ENCODE measurements at regions not wholly inside any gene's neighbourhood (a gene's known extent, or its start where the extent isn't known, plus 50 kb on each side); places are given as distances from the start of the nearest gene placed in this dataset.

DNA sequence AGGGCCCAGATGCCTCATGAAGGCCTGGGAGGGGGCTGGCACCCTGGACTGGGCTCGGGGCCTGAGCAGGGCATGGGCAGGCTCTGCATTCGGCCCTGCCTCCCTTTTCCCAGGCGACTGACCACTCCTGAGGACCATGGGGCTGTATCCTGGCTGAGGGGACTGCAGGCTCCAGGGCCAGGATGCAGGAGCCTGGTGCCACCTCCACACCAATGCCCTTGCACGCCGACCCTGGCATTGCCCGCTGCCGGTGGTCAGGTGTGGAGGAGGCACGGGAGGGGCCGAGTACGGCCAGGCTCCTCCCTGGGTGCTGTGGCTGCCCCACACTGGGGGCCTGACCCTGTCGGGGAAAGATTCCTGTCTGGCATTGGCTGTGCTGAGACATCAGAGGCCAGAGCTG is 128.9 kb downstream of the SIK1 start:
- TF ChIP-seq SP1 (IDR thresholded peaks at IDR 0.05) (no peak), BHLHE40 (IDR thresholded peaks at IDR 0.05; ENCODE audit: borderline replicate concordance) (no peak), ZNF384 (IDR thresholded peaks at IDR 0.05) (no peak), ELF4 (IDR thresholded peaks at IDR 0.05) (no peak), SUZ12 (IDR thresholded peaks at IDR 0.05) (no peak), FOXK2 (IDR thresholded peaks at IDR 0.05) (no peak), LEF1 (IDR thresholded peaks at IDR 0.05; ENCODE audit: borderline replicate concordance) (no peak), NFRKB (IDR thresholded peaks at IDR 0.05) (no peak), CTBP1 (IDR thresholded peaks at IDR 0.05; ENCODE audit: borderline replicate concordance) (no peak), ARNT (IDR thresholded peaks at IDR 0.05) (no peak), HDGF (IDR thresholded peaks at IDR 0.05; ENCODE audit: borderline replicate concordance) (no peak), TARDBP (IDR thresholded peaks at IDR 0.05) (no peak), FOXA1 (IDR thresholded peaks at IDR 0.05) (no peak), L3MBTL2 (conservative IDR thresholded peaks at IDR 0.05) (no peak), FOXM1 (IDR thresholded peaks at IDR 0.05; ENCODE audit: borderline replicate concordance) (no peak)
- TF ChIP-seq, protein P1, sequence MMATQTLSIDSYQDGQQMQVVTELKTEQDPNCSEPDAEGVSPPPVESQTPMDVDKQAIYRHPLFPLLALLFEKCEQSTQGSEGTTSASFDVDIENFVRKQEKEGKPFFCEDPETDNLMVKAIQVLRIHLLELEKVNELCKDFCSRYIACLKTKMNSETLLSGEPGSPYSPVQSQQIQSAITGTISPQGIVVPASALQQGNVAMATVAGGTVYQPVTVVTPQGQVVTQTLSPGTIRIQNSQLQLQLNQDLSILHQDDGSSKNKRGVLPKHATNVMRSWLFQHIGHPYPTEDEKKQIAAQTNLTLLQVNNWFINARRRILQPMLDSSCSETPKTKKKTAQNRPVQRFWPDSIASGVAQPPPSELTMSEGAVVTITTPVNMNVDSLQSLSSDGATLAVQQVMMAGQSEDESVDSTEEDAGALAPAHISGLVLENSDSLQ (IDR thresholded peaks at IDR 0.05), result no peak
- ChIA-PET POLR2A (no interaction called here), CTCF (no interaction called here)
- DNase-seq (ENCODE audit: extremely low spot score), result no peak

DNA sequence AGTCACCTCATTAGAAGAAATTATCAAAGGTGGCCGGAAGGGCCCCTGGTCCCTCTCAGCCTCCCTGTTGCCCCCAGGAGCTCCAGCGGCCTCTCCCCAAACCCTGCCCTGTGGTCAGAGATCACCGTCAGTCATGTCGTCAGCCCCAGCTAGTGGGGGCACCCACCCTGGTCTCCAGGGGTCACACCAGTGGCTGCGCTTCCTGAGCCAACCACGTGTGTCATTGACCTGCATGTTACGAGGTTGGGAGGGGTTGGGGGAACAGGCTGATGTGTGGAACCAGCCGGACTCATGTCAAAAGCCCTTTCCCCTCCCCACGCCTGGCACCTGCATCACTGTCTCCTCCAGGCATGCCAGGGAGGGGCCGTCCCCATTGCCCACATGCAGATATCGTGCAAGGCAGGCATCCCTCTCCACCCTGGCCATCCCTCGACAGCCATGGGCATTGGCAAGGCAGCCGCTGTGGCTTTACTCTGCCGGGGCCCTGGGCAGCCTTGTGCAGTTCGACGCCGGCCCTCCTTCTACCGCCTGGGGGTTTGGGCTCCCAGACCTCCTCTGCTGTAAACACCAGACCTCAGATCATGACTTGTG is 128.7 kb downstream of the CRYAA start:
- DNase-seq (ENCODE audit: extremely low spot score), result no peak
- ChIA-PET CTCF (no interaction called here), POLR2A (no interaction called here)
- TF ChIP-seq TARDBP (IDR thresholded peaks at IDR 0.05), result no peak
- TF ChIP-seq ELF4 (IDR thresholded peaks at IDR 0.05), result no peak
- no peak for TF ChIP-seq HDGF (IDR thresholded peaks at IDR 0.05; ENCODE audit: borderline replicate concordance)
- no peak for TF ChIP-seq FOXK2 (IDR thresholded peaks at IDR 0.05)
- TF ChIP-seq SP1 (IDR thresholded peaks at IDR 0.05), result no peak
- no peak for TF ChIP-seq FOXA1 (IDR thresholded peaks at IDR 0.05)
- TF ChIP-seq CTBP1 (IDR thresholded peaks at IDR 0.05; ENCODE audit: borderline replicate concordance), result no peak
- TF ChIP-seq ARNT (IDR thresholded peaks at IDR 0.05), result no peak
- TF ChIP-seq LEF1 (IDR thresholded peaks at IDR 0.05; ENCODE audit: borderline replicate concordance), result no peak
- no peak for TF ChIP-seq ZNF384 (IDR thresholded peaks at IDR 0.05)
- no peak for TF ChIP-seq L3MBTL2 (conservative IDR thresholded peaks at IDR 0.05)
- TF ChIP-seq BHLHE40 (IDR thresholded peaks at IDR 0.05; ENCODE audit: borderline replicate concordance), result no peak
- TF ChIP-seq, protein P1 (IDR thresholded peaks at IDR 0.05), result no peak
- no peak for TF ChIP-seq FOXM1 (IDR thresholded peaks at IDR 0.05; ENCODE audit: borderline replicate concordance)
- no peak for TF ChIP-seq NFRKB (IDR thresholded peaks at IDR 0.05)
- TF ChIP-seq SUZ12 (IDR thresholded peaks at IDR 0.05), result no peak

DNA sequence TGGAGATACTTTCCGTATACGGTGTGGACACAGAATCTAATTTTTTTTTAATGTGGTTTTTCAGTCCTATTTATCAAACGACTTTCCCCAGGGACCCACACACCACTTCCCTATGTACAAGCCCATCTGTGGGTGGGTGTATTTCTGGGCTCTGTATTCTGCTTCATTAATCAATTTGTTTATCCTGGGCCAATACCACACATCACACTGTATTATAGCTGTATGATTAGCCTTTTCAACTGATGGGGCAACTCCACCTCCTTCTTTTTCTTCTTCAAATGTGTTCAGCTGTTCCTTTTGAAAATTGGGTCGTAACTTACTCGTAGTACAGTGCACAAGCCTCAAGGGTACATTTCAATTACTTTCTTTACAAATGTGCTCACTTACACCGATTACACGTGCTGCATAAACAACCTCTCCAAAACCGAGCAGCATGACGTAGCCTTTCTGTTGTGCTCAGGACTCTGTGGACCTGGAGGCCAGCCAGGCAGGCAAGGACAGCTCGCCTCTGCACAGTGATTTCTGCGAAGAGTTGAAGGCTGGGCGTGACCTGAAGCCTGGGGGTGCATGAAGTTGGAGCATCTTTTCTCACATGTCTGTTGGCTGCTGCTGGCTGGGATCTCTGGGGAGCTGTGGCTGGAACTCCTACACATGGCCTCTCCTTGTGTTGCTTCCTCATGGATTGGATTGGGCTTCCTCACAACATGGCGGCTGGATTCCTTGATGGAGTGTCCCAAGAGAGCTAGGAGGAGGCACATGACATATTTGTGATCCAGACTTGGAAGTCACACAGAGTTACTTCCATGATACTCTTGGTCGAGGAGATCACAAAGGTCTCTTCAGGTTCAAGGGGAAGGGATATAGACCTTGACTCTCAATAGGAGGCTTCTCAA is 126.5 kb downstream of the CRYAA start:
- TF ChIP-seq FOXK2 (IDR thresholded peaks at IDR 0.05) (no peak), BHLHE40 (IDR thresholded peaks at IDR 0.05; ENCODE audit: borderline replicate concordance) (no peak)
- ChIA-PET POLR2A (no interaction called here), CTCF (no interaction called here)
- DNase-seq (ENCODE audit: extremely low spot score), result no peak

DNA sequence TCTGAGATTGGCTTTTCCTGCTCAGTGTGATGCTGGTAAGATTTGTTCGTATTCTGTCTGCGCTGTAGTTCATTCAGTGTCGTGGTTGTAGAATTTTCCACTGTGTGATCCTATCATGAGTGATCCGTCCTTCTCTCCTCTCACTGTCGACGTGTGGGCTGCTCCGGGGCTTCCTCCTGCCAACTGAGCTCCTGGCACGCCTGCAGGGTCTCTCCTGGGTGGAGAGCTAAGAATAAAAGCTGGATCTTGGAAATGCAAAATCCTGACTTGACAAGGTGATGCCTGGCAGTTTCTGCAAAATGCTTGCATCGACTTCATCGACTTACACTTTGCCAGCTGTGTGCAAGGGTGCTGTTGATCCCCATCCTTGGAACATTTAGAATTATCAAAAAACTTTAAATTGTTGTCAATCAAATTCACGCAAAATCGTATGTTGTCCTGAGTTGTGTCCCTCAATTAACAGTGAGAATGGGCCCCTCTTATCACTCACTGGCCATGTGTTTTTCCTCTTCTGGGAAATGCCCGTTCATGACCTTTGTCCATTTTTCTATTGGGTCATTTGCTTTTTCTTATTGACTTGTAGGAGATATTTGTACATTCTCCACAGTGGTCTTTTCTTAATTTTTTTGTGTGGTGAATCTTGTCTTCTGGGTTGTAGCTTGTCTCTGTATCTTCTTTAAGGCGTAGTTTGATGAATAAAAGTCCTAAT is 125.5 kb downstream of the CRYAA start:
- CTCF ChIA-PET, result no interaction called here
- POLR2A ChIA-PET, result no interaction called here
- TF ChIP-seq SP1 (IDR thresholded peaks at IDR 0.05) (no peak), FOXK2 (IDR thresholded peaks at IDR 0.05) (no peak), FOXM1 (IDR thresholded peaks at IDR 0.05; ENCODE audit: borderline replicate concordance) (no peak), CTBP1 (IDR thresholded peaks at IDR 0.05; ENCODE audit: borderline replicate concordance) (no peak), ARNT (IDR thresholded peaks at IDR 0.05) (no peak), TARDBP (IDR thresholded peaks at IDR 0.05) (no peak)
- TF ChIP-seq, protein P1 (IDR thresholded peaks at IDR 0.05), result no peak

DNA sequence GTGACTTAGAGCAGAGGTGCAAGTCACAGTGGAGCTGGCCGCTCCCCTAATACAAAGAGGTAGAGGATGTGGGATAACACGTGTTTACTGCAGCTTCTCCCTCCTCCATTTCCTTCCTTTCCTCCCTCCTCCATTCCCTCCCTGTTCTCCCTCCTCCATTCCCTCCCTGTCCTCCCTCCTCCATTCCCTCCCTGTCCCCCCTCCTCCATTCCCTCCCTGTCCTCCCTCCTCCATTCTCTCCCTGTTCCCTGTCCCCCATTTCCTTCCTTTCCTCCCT is 124.0 kb downstream of the CRYAA start:
- ChIA-PET CTCF (no interaction called here), POLR2A (no interaction called here)
- TF ChIP-seq FOXA1 (IDR thresholded peaks at IDR 0.05) (no peak), FOXK2 (IDR thresholded peaks at IDR 0.05) (no peak), BHLHE40 (IDR thresholded peaks at IDR 0.05; ENCODE audit: borderline replicate concordance) (no peak), L3MBTL2 (conservative IDR thresholded peaks at IDR 0.05) (no peak), NFRKB (IDR thresholded peaks at IDR 0.05) (no peak), HDGF (IDR thresholded peaks at IDR 0.05; ENCODE audit: borderline replicate concordance) (no peak), ARNT (IDR thresholded peaks at IDR 0.05) (no peak), SP1 (IDR thresholded peaks at IDR 0.05) (no peak), ZNF384 (IDR thresholded peaks at IDR 0.05) (no peak), CTBP1 (IDR thresholded peaks at IDR 0.05; ENCODE audit: borderline replicate concordance) (no peak), SUZ12 (IDR thresholded peaks at IDR 0.05) (no peak), FOXM1 (IDR thresholded peaks at IDR 0.05; ENCODE audit: borderline replicate concordance) (no peak), TARDBP (IDR thresholded peaks at IDR 0.05) (no peak), LEF1 (IDR thresholded peaks at IDR 0.05; ENCODE audit: borderline replicate concordance) (no peak), ELF4 (IDR thresholded peaks at IDR 0.05) (no peak)
- TF ChIP-seq, protein P1 (IDR thresholded peaks at IDR 0.05), result no peak
- no peak for DNase-seq (ENCODE audit: extremely low spot score)

More for the DNA sequence above, 125.5 kb downstream of the CRYAA start:
- no peak for DNase-seq (ENCODE audit: extremely low spot score)

All from HEK293T (cell line).